ENCODE measurements at regions not wholly inside any gene's neighbourhood (a gene's known extent, or its start where the extent isn't known, plus 50 kb on each side); places are given as distances from the start of the nearest gene placed in this dataset.

- no peak for TF ChIP-seq CBX5 (CRISPR knock-in tag; IDR thresholded peaks at IDR 0.05; ENCODE audit: borderline replicate concordance)
- TF ChIP-seq FOSL2 (CRISPR knock-in tag; IDR thresholded peaks at IDR 0.05): no peak
- TF ChIP-seq CTCF (CRISPR knock-in tag; IDR thresholded peaks at IDR 0.05): no peak
- no peak for TF ChIP-seq SALL1 (CRISPR knock-in tag; IDR thresholded peaks at IDR 0.05)
- TF ChIP-seq ZNF18 (CRISPR knock-in tag; IDR thresholded peaks at IDR 0.05; ENCODE audit: insufficient replicate concordance): no peak
- no peak for TF ChIP-seq CC2D1A (CRISPR knock-in tag; IDR thresholded peaks at IDR 0.05)
- no peak for TF ChIP-seq MXI1 (IDR thresholded peaks at IDR 0.05; ENCODE audit: borderline replicate concordance, low read depth, low read length)
- TF ChIP-seq POLR2AphosphoS5 (IDR thresholded peaks at IDR 0.05; ENCODE audit: low read depth, low read length): no peak
- no peak for TF ChIP-seq NONO (IDR thresholded peaks at IDR 0.05)
- no peak for TF ChIP-seq NONO (CRISPR knock-in tag; conservative IDR thresholded peaks at IDR 0.05)
- TF ChIP-seq PAX8 (CRISPR knock-in tag; IDR thresholded peaks at IDR 0.05; ENCODE audit: borderline replicate concordance): no peak
- TF ChIP-seq RXRA (CRISPR knock-in tag; IDR thresholded peaks at IDR 0.05): no peak
- no peak for TF ChIP-seq KAT2B (IDR thresholded peaks at IDR 0.05; ENCODE audit: borderline replicate concordance, low read depth, low read length)
Observed at GRCh38 chr22:48827904-48828555, 999.6 kb downstream of the BRD1 start.

Data from HepG2 (cell line).